Vagina (tissue), 2 donors: ENCODE measurements at regions not wholly inside any gene's neighbourhood (a gene's known extent, or its start where the extent isn't known, plus 50 kb on each side); places are given as distances from the start of the nearest gene placed in this dataset.

Experiments used
- DNase-seq, 2 donors: peaks; one replicate each; pipeline ENCODE4 v3.0.0-alpha.2; 2017; ENCODE audit errors: extremely low spot score in 2 of 2
- H3K27ac ChIP-seq: fragments of 200-600 bp; sonication (generic); one replicate; pipeline ENCODE4 v1.5.1; 2019
- H3K27me3 ChIP-seq: fragments of 200-600 bp; sonication (generic); one replicate; pipeline ENCODE4 v1.5.1; 2019
- H3K36me3 ChIP-seq, 2 donors: fragments of 200-600 bp; sonication (generic); one replicate each; pipeline ENCODE4 v1.5.1; 2017 to 2019
- H3K4me1 ChIP-seq: fragments of 200-600 bp; sonication (generic); one replicate; pipeline ENCODE4 v1.5.1; 2019
- H3K4me3 ChIP-seq, 2 donors: fragments of 200-600 bp; sonication (generic); 1 replicate in 1 of 2; 2 replicates in 1 of 2; pipeline ENCODE4 v1.5.1; 2016 to 2019
- H3K9me3 ChIP-seq: fragments of 200-600 bp; sonication (generic); one replicate; pipeline ENCODE4 v1.5.1; 2019
- CTCF ChIP-seq, 3 experiments: fragments of 450-650 bp in 2 of 3; fragments of 200-600 bp in 1 of 3; sonication (generic) in 1 of 3; IDR thresholded peaks; one replicate each; pipeline ENCODE4 v1.5.1; 2017 to 2019; ENCODE audit warnings: antibody characterized with exemption in 3 of 3, mild to moderate bottlenecking in 2 of 3, moderate library complexity in 2 of 3
- POLR2A ChIP-seq, 2 donors: fragments of 450-650 bp; IDR thresholded peaks; one replicate each; pipeline ENCODE4 v1.6.1; 2017; ENCODE audit warnings: antibody characterized with exemption in 2 of 2, mild to moderate bottlenecking in 2 of 2, moderate library complexity in 2 of 2
- POLR2AphosphoS5 ChIP-seq, 2 donors: sonication (generic); formaldehyde crosslinking; IDR thresholded peaks; one replicate each; pipeline ENCODE4 v1.9.0; 2017; ENCODE audit warnings: antibody characterized with exemption in 2 of 2, mild to moderate bottlenecking in 2 of 2, low read depth in 1 of 2; ENCODE audit not compliant: insufficient read depth in 1 of 2
- intact Hi-C: fragments of 100-400 bp; cut with DNase I; formaldehyde crosslinking; loops from one replicate; pipeline ENCODE4 v1.15.1; 2023

- DNase-seq = no peak
- H3K4me1 ChIP-seq = no peaks in the 10 kb centered on the region
- intact Hi-C loops = no loop called here
Observed at GRCh38 chr11:34816698-34817213, 99.4 kb downstream of the APIP start.

DNA sequence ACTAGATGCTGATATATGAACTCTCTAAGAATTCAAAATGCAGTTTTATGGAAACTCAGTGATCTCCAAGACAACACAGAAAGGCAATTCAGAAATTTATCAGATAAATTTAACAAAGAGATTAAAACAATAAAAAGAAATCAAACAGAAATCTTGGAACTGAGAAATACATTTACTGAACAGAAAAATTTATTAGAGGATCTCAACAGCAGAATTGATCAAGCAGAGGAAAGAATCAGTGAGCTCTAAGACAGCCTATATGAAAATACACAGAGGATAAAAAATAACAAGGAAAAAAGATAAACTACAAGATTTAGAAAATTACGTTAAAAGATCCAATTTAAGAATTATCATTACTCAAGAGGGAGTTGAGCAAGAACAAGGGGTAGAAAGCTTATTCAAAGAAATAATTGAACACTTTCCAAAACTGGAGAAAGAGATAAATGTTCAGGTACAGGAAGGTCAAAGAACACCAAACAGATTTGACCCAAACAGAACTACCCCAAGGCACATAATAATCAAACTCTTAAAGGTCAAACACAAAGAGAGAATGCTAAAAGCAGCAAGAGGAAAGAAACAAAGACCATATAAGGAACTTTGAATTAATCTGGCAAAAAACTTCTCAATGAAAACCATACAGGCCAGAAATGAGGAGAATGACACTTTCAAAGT is 103.1 kb downstream of the APIP start:
- TF ChIP-seq POLR2AphosphoS5 (IDR thresholded peaks at IDR 0.05; ENCODE audit: insufficient read depth in 1 of 2, low read depth in 1 of 2) (no peak), POLR2A (IDR thresholded peaks at IDR 0.05) (no peak), CTCF (IDR thresholded peaks at IDR 0.05) (no peak)
- H3K27me3 ChIP-seq = no peaks in the 10 kb centered on the region
- intact Hi-C loops = no loop called here
- H3K9me3 ChIP-seq = no peaks in the 10 kb centered on the region
- H3K4me1 ChIP-seq = no peaks in the 10 kb centered on the region
- no peak overlapping the region for H3K27ac ChIP-seq
- no peak overlapping the region for H3K4me3 ChIP-seq
- DNase-seq = no peak
- H3K36me3 ChIP-seq = no peaks in the 10 kb centered on the region

More at GRCh38 chr11:34816698-34817213, 99.4 kb downstream of the APIP start:
- Histone ChIP-seq H3K9me3 (no peaks in the 10 kb centered on the region), H3K36me3 (no peaks in the 10 kb centered on the region), H3K27ac (no peak overlapping the region), H3K4me3 (no peak overlapping the region), H3K27me3 (no peaks in the 10 kb centered on the region)
- TF ChIP-seq CTCF (IDR thresholded peaks at IDR 0.05) (no peak), POLR2AphosphoS5 (IDR thresholded peaks at IDR 0.05; ENCODE audit: insufficient read depth in 1 of 2, low read depth in 1 of 2) (no peak), POLR2A (IDR thresholded peaks at IDR 0.05) (no peak)

DNA sequence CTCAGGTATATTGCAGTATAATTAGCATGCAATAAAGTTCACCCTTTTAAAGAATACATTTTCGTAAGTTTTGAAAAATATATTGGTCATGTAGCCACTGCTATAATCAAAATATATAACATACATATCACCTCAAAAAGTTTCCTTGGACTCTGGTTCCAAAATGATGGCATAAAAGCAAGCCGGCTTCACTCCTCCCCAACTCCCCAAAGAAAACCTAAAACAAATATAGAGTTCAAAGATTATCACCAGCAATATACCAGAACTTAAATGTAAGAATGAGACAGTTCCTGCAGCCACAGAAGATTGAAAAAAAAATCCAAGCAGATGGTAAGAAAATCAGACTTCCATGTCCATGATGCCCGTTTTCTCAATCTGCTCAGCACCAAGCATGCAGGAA is 104.3 kb downstream of the APIP start:
- no peak overlapping the region for H3K27ac ChIP-seq
- H3K4me1 ChIP-seq = no peaks in the 10 kb centered on the region
- H3K27me3 ChIP-seq = no peaks in the 10 kb centered on the region
- H3K36me3 ChIP-seq = no peaks in the 10 kb centered on the region
- no peaks in the 10 kb centered on the region for H3K9me3 ChIP-seq
- TF ChIP-seq POLR2AphosphoS5 (IDR thresholded peaks at IDR 0.05; ENCODE audit: insufficient read depth in 1 of 2, low read depth in 1 of 2) = no peak
- no peak for TF ChIP-seq CTCF (IDR thresholded peaks at IDR 0.05)
- no peak for DNase-seq
- intact Hi-C loops = no loop called here
- no peak overlapping the region for H3K4me3 ChIP-seq

DNA sequence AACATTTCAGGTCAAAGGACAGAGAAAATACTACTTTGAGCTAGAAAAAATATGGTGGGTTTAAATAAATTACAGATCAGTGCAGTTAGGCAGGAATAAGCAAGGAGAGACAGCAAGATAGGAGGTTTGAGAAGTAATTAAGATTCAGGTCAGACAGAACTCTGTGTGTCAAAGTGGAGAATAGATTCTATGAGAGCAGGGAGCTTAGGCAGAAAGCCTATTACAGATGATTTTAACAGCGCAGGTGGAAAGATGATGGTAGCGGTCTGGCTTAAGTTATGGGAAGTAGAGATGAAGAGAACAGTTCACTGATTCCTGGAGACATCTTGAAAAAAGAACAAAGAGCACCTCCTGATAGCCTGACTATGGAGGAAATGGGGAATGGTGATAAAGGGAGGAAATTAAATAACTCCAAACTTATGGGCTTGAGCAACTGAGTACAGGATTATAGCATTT is 106.0 kb downstream of the APIP start:
- no peak overlapping the region for H3K27ac ChIP-seq

More for the DNA sequence above, 106.0 kb downstream of the APIP start:
- H3K27me3 ChIP-seq = no peaks in the 10 kb centered on the region
- TF ChIP-seq CTCF (IDR thresholded peaks at IDR 0.05) (no peak), POLR2AphosphoS5 (IDR thresholded peaks at IDR 0.05; ENCODE audit: insufficient read depth in 1 of 2, low read depth in 1 of 2) (no peak), POLR2A (IDR thresholded peaks at IDR 0.05) (no peak)
- no peaks in the 10 kb centered on the region for H3K9me3 ChIP-seq
- intact Hi-C loops = no loop called here
- no peak for DNase-seq
- H3K36me3 ChIP-seq = no peaks in the 10 kb centered on the region
- H3K4me1 ChIP-seq = no peaks in the 10 kb centered on the region
- H3K4me3 ChIP-seq = no peak overlapping the region
